H1 (cell line): ENCODE measurements at regions not wholly inside any gene's neighbourhood (a gene's known extent, or its start where the extent isn't known, plus 50 kb on each side); places are given as distances from the start of the nearest gene placed in this dataset.

Source experiments
- CTCF ChIA-PET: fragments of 300-600 bp; sonication (Branson Sonifier 250); formaldehyde crosslinking; loops from one replicate; lab custom pipeline; 2021; ENCODE audit not compliant: partially characterized antibody; lab: Charles Lee
- POLR2A ChIA-PET: fragments of 300-600 bp; sonication (Branson Sonifier 250); formaldehyde crosslinking; loops from one replicate; lab custom pipeline; 2021; ENCODE audit warnings: inconsistent platforms; ENCODE audit not compliant: partially characterized antibody; lab: Charles Lee
- DNase-seq, 2 experiments: peaks; one replicate each; pipeline versions ENCODE4 v3.0.0 to v3.0.0-alpha.2; 2010 to 2022; ENCODE audit warnings: low spot score in 2 of 2, low read depth in 1 of 2, mixed read lengths in 1 of 2
- FAIRE-seq: peaks from 2 replicates; lab custom pipeline; 2011; peaks lifted over from hg19 to GRCh38; lab: Jason Lieb, UNC
- H2AFZ ChIP-seq: 2 replicates; pipeline ENCODE4 v1.8.1; 2012; ENCODE audit warnings: low read length, inconsistent platforms
- H2AK5ac ChIP-seq: 2 replicates; pipeline ENCODE4 v1.6.1; 2013; ENCODE audit warnings: low read depth, low read length
- H2BK120ac ChIP-seq: replicated peaks from 2 replicates; pipeline ENCODE3; 2013; ENCODE audit warnings: low read depth, low read length, inconsistent platforms
- H2BK12ac ChIP-seq: 2 replicates; pipeline ENCODE4 v1.6.1; 2013; ENCODE audit warnings: low read depth, low read length
- H2BK15ac ChIP-seq: 2 replicates; pipeline ENCODE4 v1.6.1; 2013; ENCODE audit warnings: low read length
- H2BK20ac ChIP-seq: 2 replicates; pipeline ENCODE4 v1.6.1; 2013; ENCODE audit warnings: low read length
- H2BK5ac ChIP-seq: 2 replicates; pipeline ENCODE4 v1.6.1; 2013; ENCODE audit warnings: low read depth, low read length
- H3K14ac ChIP-seq: 2 replicates; pipeline ENCODE4 v1.6.1; 2013; ENCODE audit warnings: inconsistent platforms; ENCODE audit not compliant: insufficient read length
- H3K18ac ChIP-seq: 2 replicates; pipeline ENCODE4 v1.6.1; 2013; ENCODE audit warnings: low read length; ENCODE audit errors: extremely low read depth
- H3K23ac ChIP-seq: 2 replicates; pipeline ENCODE4 v1.6.1; 2013; ENCODE audit warnings: inconsistent platforms; ENCODE audit not compliant: insufficient read length
- H3K23me2 ChIP-seq: 2 replicates; pipeline ENCODE4 v1.6.1; 2013; ENCODE audit warnings: low read depth, low read length
- H3K27ac ChIP-seq: 2 replicates; pipeline ENCODE4 v1.6.1; 2011; ENCODE audit warnings: low read depth, low read length, inconsistent platforms
- H3K27me3 ChIP-seq, 4 experiments: replicated peaks in 1 of 4; 1 replicate in 1 of 4; 2 replicates in 3 of 4; pipeline versions ENCODE4 v1.6.1 to v1.8.1; 2011 to 2013; ENCODE audit warnings: low read length in 3 of 4, mild to moderate bottlenecking in 3 of 4, inconsistent platforms in 2 of 4, mixed read lengths in 2 of 4, moderate library complexity in 1 of 4; ENCODE audit not compliant: control insufficient read depth in 3 of 4, insufficient read depth in 3 of 4; ENCODE audit errors: extremely low read depth in 1 of 4
- H3K36me3 ChIP-seq, 4 experiments: 2 replicates each; pipeline versions ENCODE4 v1.6.1 to v1.8.1; 2011 to 2013; ENCODE audit warnings: mild to moderate bottlenecking in 4 of 4, low read length in 3 of 4, moderate library complexity in 2 of 4, control low read depth in 1 of 4, inconsistent platforms in 1 of 4; ENCODE audit not compliant: insufficient read depth in 4 of 4, control insufficient read depth in 2 of 4
- H3K4ac ChIP-seq: replicated peaks from 2 replicates; pipeline ENCODE3; 2013; ENCODE audit warnings: low read length, low read depth, mixed read lengths, inconsistent platforms; ENCODE audit not compliant: insufficient read length
- H3K4me1 ChIP-seq, 4 experiments: replicated peaks in 1 of 4; 1 replicate in 1 of 4; 2 replicates in 3 of 4; pipeline versions ENCODE4 v1.6.1 to v1.8.1; 2011 to 2013; ENCODE audit warnings: low read length in 3 of 4, inconsistent platforms in 2 of 4, mixed read lengths in 1 of 4; ENCODE audit not compliant: insufficient read depth in 4 of 4, control insufficient read depth in 3 of 4
- H3K4me2 ChIP-seq, 2 experiments: 2 replicates each; pipeline versions ENCODE4 v1.6.1 to v1.8.1; 2011 to 2013; ENCODE audit warnings: low read depth in 2 of 2, low read length in 2 of 2, control low read depth in 1 of 2, inconsistent platforms in 1 of 2, mild to moderate bottlenecking in 1 of 2; ENCODE audit not compliant: insufficient read depth in 1 of 2
- H3K4me3 ChIP-seq, 4 experiments: fragments of 200-600, 300-600 bp in 1 of 4; sonication (generic), shearing (Covaris generic), sonication (Bioruptor Twin) in 1 of 4; 2 replicates each; pipeline versions ENCODE4 v1.5.1 to v1.8.1; 2011 to 2016; ENCODE audit warnings: low read length in 4 of 4, low read depth in 3 of 4, control low read depth in 2 of 4, inconsistent platforms in 2 of 4, mild to moderate bottlenecking in 2 of 4, mixed read lengths in 1 of 4, moderate library complexity in 1 of 4; ENCODE audit not compliant: insufficient read depth in 2 of 4; ENCODE audit errors: extremely low read depth in 1 of 4
- H3K56ac ChIP-seq: replicated peaks from 2 replicates; pipeline ENCODE3; 2013; ENCODE audit warnings: low read depth, mild to moderate bottlenecking, mixed read lengths, low read length, inconsistent platforms; ENCODE audit not compliant: insufficient read length
- H3K79me1 ChIP-seq: 2 replicates; pipeline ENCODE4 v1.6.1; 2013; ENCODE audit warnings: low read depth, low read length, control low read depth
- H3K79me2 ChIP-seq, 2 experiments: 2 replicates each; pipeline versions ENCODE4 v1.6.1 to v1.8.1; 2012 to 2013; ENCODE audit warnings: low read length in 2 of 2, mild to moderate bottlenecking in 2 of 2, inconsistent platforms in 1 of 2; ENCODE audit not compliant: insufficient read depth in 2 of 2, control insufficient read depth in 1 of 2
- H3K9ac ChIP-seq, 4 experiments: replicated peaks in 1 of 4; 1 replicate in 1 of 4; 2 replicates in 3 of 4; pipeline versions ENCODE4 v1.6.1 to v1.8.1; 2011 to 2013; ENCODE audit warnings: low read depth in 3 of 4, low read length in 3 of 4, control low read depth in 2 of 4, mild to moderate bottlenecking in 2 of 4, moderate library complexity in 2 of 4, inconsistent platforms in 1 of 4; ENCODE audit errors: extremely low read depth in 1 of 4
- H3K9me3 ChIP-seq, 2 experiments: 2 replicates each; pipeline versions ENCODE4 v1.6.1 to v1.8.1; 2012 to 2013; ENCODE audit warnings: mild to moderate bottlenecking in 2 of 2, moderate library complexity in 2 of 2, control low read depth in 1 of 2, inconsistent platforms in 1 of 2, low read depth in 1 of 2, low read length in 1 of 2, mixed read lengths in 1 of 2; ENCODE audit not compliant: insufficient read depth in 2 of 2
- H4K20me1 ChIP-seq, 2 experiments: replicated peaks in 1 of 2; 2 replicates each; pipeline versions ENCODE3 to v1.8.1; 2011 to 2013; ENCODE audit warnings: inconsistent platforms in 2 of 2, low read length in 2 of 2, mild to moderate bottlenecking in 1 of 2; ENCODE audit not compliant: insufficient read depth in 2 of 2, control insufficient read depth in 1 of 2
- H4K5ac ChIP-seq: 2 replicates; pipeline ENCODE4 v1.6.1; 2013; ENCODE audit warnings: low read length, low read depth, mixed read lengths, inconsistent platforms; ENCODE audit not compliant: insufficient read length
- H4K8ac ChIP-seq: 2 replicates; pipeline ENCODE4 v1.8.0; 2013; ENCODE audit warnings: mild to moderate bottlenecking, moderate library complexity, low read length, inconsistent platforms; ENCODE audit not compliant: insufficient read depth; ENCODE audit errors: extremely low read depth
- H4K91ac ChIP-seq: replicated peaks from 2 replicates; pipeline ENCODE3; 2013; ENCODE audit warnings: low read length, mixed read lengths, inconsistent platforms; ENCODE audit not compliant: insufficient read length
- CEBPB ChIP-seq: IDR thresholded peaks from 2 replicates; pipeline ENCODE4 v1.6.1; 2012; ENCODE audit warnings: low read depth, low read length
- KDM1A ChIP-seq: fragments of 200-600, 300-600 bp; sonication (generic); IDR thresholded peaks from 2 replicates; pipeline ENCODE4 v1.7.1; 2016; ENCODE audit warnings: mild to moderate bottlenecking, low read length, borderline replicate concordance
- SAP30 ChIP-seq: fragments of 300-600 bp; sonication (generic); IDR thresholded peaks from 2 replicates; pipeline ENCODE4 v1.7.1; 2012; ENCODE audit warnings: low read length, moderate library complexity, mild to moderate bottlenecking, inconsistent platforms; ENCODE audit not compliant: insufficient read depth, insufficient replicate concordance
- SP1 ChIP-seq: IDR thresholded peaks from 2 replicates; pipeline ENCODE4 v1.6.1; 2011; ENCODE audit warnings: low read depth, low read length
- SRF ChIP-seq: IDR thresholded peaks from 2 replicates; pipeline ENCODE4 v1.6.1; 2011; ENCODE audit warnings: mild to moderate bottlenecking, low read depth, low read length, moderate library complexity
- SUZ12 ChIP-seq: fragments of 200-600 bp; sonication (generic); IDR thresholded peaks from 2 replicates; pipeline ENCODE4 v1.6.1; 2012; ENCODE audit warnings: mild to moderate bottlenecking, inconsistent platforms, low read length, moderate library complexity, mixed read lengths
- TAF7 ChIP-seq: optimal IDR thresholded peaks from 2 replicates; pipeline ENCODE3; 2011; ENCODE audit warnings: low read depth, mild to moderate bottlenecking, inconsistent platforms, low read length, moderate library complexity, borderline replicate concordance
- WGBS, 2 experiments: shearing (Covaris generic) in 1 of 2; methylation state at CpG; one replicate each; pipeline versions ENCODE4 v1.1.6 to v1.1.7; 2013 to 2015; ENCODE audit warnings: low lambda C conversion rate in 2 of 2, mixed read lengths in 2 of 2, inconsistent platforms in 1 of 2, low coverage in 1 of 2, missing lambda C conversion rate in 1 of 2; ENCODE audit not compliant: insufficient replicate concordance in 2 of 2, insufficient coverage in 1 of 2, insufficient read length in 1 of 2; ENCODE audit errors: extremely low coverage in 1 of 2, missing lambda C conversion rate in 1 of 2; 5-methylcytosine and 5-hydroxymethylcytosine counted together

DNA sequence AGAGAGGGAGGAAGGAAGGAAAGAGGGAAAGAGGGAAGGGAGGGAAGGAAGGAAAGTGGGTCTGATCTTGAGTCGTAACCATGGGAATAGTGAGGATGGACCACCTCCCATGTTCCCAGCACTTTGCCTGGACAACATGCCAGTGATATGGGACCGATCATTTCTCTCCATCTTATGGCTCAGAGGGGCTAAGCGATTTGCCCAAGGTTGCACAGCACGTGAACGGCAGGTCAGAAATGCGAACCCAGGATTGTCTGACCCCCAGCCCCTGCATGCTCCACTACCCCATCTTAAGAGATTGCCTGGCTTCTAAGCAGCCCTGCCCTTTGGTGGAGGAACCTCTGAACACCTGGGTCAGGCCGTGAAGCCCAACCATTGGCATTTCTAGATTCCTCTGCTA is 109.0 kb upstream of the CARD11 start:
- Histone ChIP-seq H3K23me2 (no peaks in the 10 kb centered on the region), H3K4ac (no peak overlapping the region), H3K4me1 (peaks cover 0 to 3% (median 1%) of the 10 kb centered on the region in 4 experiments; a peak in 2 of 7 replicates), H3K79me1 (no peaks in the 10 kb centered on the region), H4K5ac (no peak overlapping the region), H3K56ac (no peak overlapping the region), H3K79me2 (no peaks in the 10 kb centered on the region), H3K9me3 (no peaks in the 10 kb centered on the region; a peak in 1 of 4 replicates), H3K4me3 (no peak overlapping the region), H2AK5ac (no peak overlapping the region), H3K27ac (no peak overlapping the region), H4K8ac (no peak overlapping the region; the same call in 1 of the 2 replicates), H3K9ac (no peak overlapping the region), H3K23ac (no peak overlapping the region), H3K4me2 (no peak overlapping the region), H2BK120ac (no peak overlapping the region), H3K14ac (no peak overlapping the region), H3K36me3 (no peaks in the 10 kb centered on the region), H2BK5ac (no peak overlapping the region), H3K18ac (no peak overlapping the region), H2BK12ac (no peak overlapping the region), H2BK20ac (no peak overlapping the region), H4K91ac (no peak overlapping the region), H4K20me1 (no peaks in the 10 kb centered on the region), H2BK15ac (no peak overlapping the region), H3K27me3 (no peaks in the 10 kb centered on the region), H2AFZ (no peak overlapping the region)
- ChIA-PET CTCF (no interaction called here), POLR2A (no interaction called here)
- FAIRE-seq (no peak), DNase-seq (no peak)
- WGBS, 2 experiments = 88% methylated on average over 7 of the region's 7 CpGs; no CpG with 5 or more reads in 1 of the 2 experiments
- no peak for TF ChIP-seq TAF7
- TF ChIP-seq KDM1A = peak; percentile 44; the same call in 1 of the 2 replicates
- TF ChIP-seq SUZ12 = no peak
- TF ChIP-seq SAP30 = no peak
- no peak for TF ChIP-seq SP1
- no peak for TF ChIP-seq CEBPB
- TF ChIP-seq SRF = no peak
